SK-N-SH treated with all-trans-retinoic acid at 6 μM for 48 hours (cell line): ENCODE measurements at regions not wholly inside any gene's neighbourhood (a gene's known extent, or its start where the extent isn't known, plus 50 kb on each side); places are given as distances from the start of the nearest gene placed in this dataset.

Experiments used
- ATAC-seq: fragments of 200-7000 bp; cut with Tn5 transposase; 3 replicates; pipeline ENCODE4 v1.9.1; 2020; ENCODE audit warnings: mild to moderate bottlenecking, moderate library complexity
- ARNTL ChIP-seq: fragments of 450-650 bp; formaldehyde crosslinking; IDR thresholded peaks from 2 replicates; pipeline ENCODE4 v1.5.0; 2020; ENCODE audit warnings: low read depth, mild to moderate bottlenecking, moderate library complexity, borderline replicate concordance
- BACH2 ChIP-seq: fragments of 250-450 bp; sonication (Bioruptor Pico); IDR thresholded peaks from 2 replicates; pipeline ENCODE4 v1.9.0; 2021; ENCODE audit warnings: mild to moderate bottlenecking, borderline replicate concordance
- CREB5 ChIP-seq: fragments of 250-450 bp; sonication (Bioruptor Pico); IDR thresholded peaks from 2 replicates; pipeline ENCODE4 v1.5.1; 2020; ENCODE audit warnings: low read depth, mild to moderate bottlenecking, moderate library complexity
- CSDC2 ChIP-seq: fragments of 250-450 bp; sonication (Bioruptor Pico); IDR thresholded peaks from 2 replicates; pipeline ENCODE4 v1.5.0; 2020; ENCODE audit warnings: mild to moderate bottlenecking, moderate library complexity
- CSRNP3 ChIP-seq: fragments of 250-450 bp; sonication (Bioruptor Pico); IDR thresholded peaks from 2 replicates; pipeline ENCODE4 v1.5.1; 2021; ENCODE audit warnings: mild to moderate bottlenecking, moderate library complexity
- ESRRG ChIP-seq: fragments of 250-450 bp; sonication (Bioruptor Pico); IDR thresholded peaks from 2 replicates; pipeline ENCODE4 v1.6.1; 2021; ENCODE audit warnings: mild to moderate bottlenecking
- GLIS3 ChIP-seq: fragments of 250-450 bp; sonication (Bioruptor Pico); IDR thresholded peaks from 2 replicates; pipeline ENCODE4 v1.5.0; 2020; ENCODE audit warnings: mild to moderate bottlenecking, moderate library complexity
- ISL1 ChIP-seq: fragments of 250-450 bp; sonication (Bioruptor Pico); IDR thresholded peaks from 2 replicates; pipeline ENCODE4 v2.1.2; 2022; ENCODE audit warnings: mild to moderate bottlenecking, moderate library complexity
- OSR1 ChIP-seq: fragments of 250-450 bp; sonication (Bioruptor Pico); IDR thresholded peaks from 2 replicates; pipeline ENCODE4 v1.8.0; 2022; ENCODE audit warnings: moderate library complexity, mild to moderate bottlenecking, inconsistent platforms
- PATZ1 ChIP-seq: fragments of 250-450 bp; sonication (Bioruptor Pico); IDR thresholded peaks from 2 replicates; pipeline ENCODE4 v1.8.0; 2020; ENCODE audit warnings: mild to moderate bottlenecking, moderate library complexity, borderline replicate concordance
- POU6F1 ChIP-seq: fragments of 250-450 bp; sonication (Bioruptor Pico); IDR thresholded peaks from 2 replicates; pipeline ENCODE4 v1.8.0; 2021; ENCODE audit warnings: low read depth, mild to moderate bottlenecking, moderate library complexity, borderline replicate concordance
- PPARA ChIP-seq: fragments of 250-450 bp; sonication (Bioruptor Pico); IDR thresholded peaks from 2 replicates; pipeline ENCODE4 v1.5.0; 2020; ENCODE audit warnings: mild to moderate bottlenecking, borderline replicate concordance
- RARB ChIP-seq: fragments of 250-450 bp; sonication (Bioruptor Pico); IDR thresholded peaks from 2 replicates; pipeline ENCODE4 v1.8.0; 2021; ENCODE audit warnings: mild to moderate bottlenecking, moderate library complexity
- SNAI2 ChIP-seq: fragments of 250-450 bp; sonication (Bioruptor Pico); IDR thresholded peaks from 2 replicates; pipeline ENCODE4 v1.5.0; 2020; ENCODE audit warnings: mild to moderate bottlenecking, moderate library complexity
- TCF4 ChIP-seq: fragments of 250-450 bp; sonication (Bioruptor Pico); IDR thresholded peaks from 2 replicates; pipeline ENCODE4 v1.8.0; 2021; ENCODE audit warnings: mild to moderate bottlenecking, moderate library complexity, borderline replicate concordance
- TOX ChIP-seq: fragments of 250-450 bp; sonication (Bioruptor Pico); IDR thresholded peaks from 2 replicates; pipeline ENCODE4 v1.8.0; 2021; ENCODE audit warnings: mild to moderate bottlenecking, moderate library complexity, borderline replicate concordance
- TSHZ2 ChIP-seq: fragments of 250-450 bp; sonication (Bioruptor Pico); IDR thresholded peaks from 2 replicates; pipeline ENCODE4 v1.5.0; 2020; ENCODE audit warnings: mild to moderate bottlenecking, moderate library complexity
- ZC3H10 ChIP-seq: fragments of 250-450 bp; sonication (Bioruptor Pico); IDR thresholded peaks from 2 replicates; pipeline ENCODE4 v1.5.1; 2021; ENCODE audit warnings: mild to moderate bottlenecking, moderate library complexity
- ZFP3 ChIP-seq: fragments of 250-450 bp; sonication (Bioruptor Pico); IDR thresholded peaks from 2 replicates; pipeline ENCODE4 v1.5.0; 2020; ENCODE audit warnings: mild to moderate bottlenecking, moderate library complexity
- ZFP30 ChIP-seq: fragments of 450-650 bp; formaldehyde crosslinking; IDR thresholded peaks from 2 replicates; pipeline ENCODE4 v1.5.0; 2022; ENCODE audit warnings: mild to moderate bottlenecking, moderate library complexity
- ZNF565 ChIP-seq: fragments of 450-650 bp; formaldehyde crosslinking; conservative IDR thresholded peaks from 2 replicates; pipeline ENCODE4 v1.5.0; 2020; ENCODE audit warnings: low read depth, mild to moderate bottlenecking, moderate library complexity
- ZNF8 ChIP-seq: fragments of 450-650 bp; formaldehyde crosslinking; IDR thresholded peaks from 2 replicates; pipeline ENCODE4 v1.5.0; 2020; ENCODE audit warnings: mild to moderate bottlenecking, moderate library complexity

GRCh38 chr3:44048949-44049348, 192.7 kb upstream of the TOPAZ1 start:
- TF ChIP-seq SNAI2 (CRISPR knock-in tag), result no peak
- no peak for TF ChIP-seq TSHZ2 (CRISPR knock-in tag)
- no peak for TF ChIP-seq CSDC2 (CRISPR knock-in tag)
- ATAC-seq, result no peak

GRCh38 chr3:44050101-44050500, 191.6 kb upstream of the TOPAZ1 start:
- TF ChIP-seq TSHZ2 (CRISPR knock-in tag) (no peak), GLIS3 (CRISPR knock-in tag) (no peak), TOX (CRISPR knock-in tag) (no peak), PPARA (CRISPR knock-in tag) (no peak), ESRRG (CRISPR knock-in tag) (no peak), ARNTL (CRISPR knock-in tag) (no peak), PATZ1 (CRISPR knock-in tag) (no peak), RARB (CRISPR knock-in tag) (no peak), OSR1 (CRISPR knock-in tag) (no peak), ZNF8 (no peak), CSRNP3 (CRISPR knock-in tag) (no peak), ZFP3 (CRISPR knock-in tag) (no peak), BACH2 (CRISPR knock-in tag) (no peak), ISL1 (CRISPR knock-in tag) (no peak)
- no peak for ATAC-seq

GRCh38 chr3:44050867-44051266, 190.8 kb upstream of the TOPAZ1 start:
- ATAC-seq, result no peak
- TF ChIP-seq ZC3H10 (no peak), ZFP3 (CRISPR knock-in tag) (no peak), GLIS3 (CRISPR knock-in tag) (no peak), SNAI2 (CRISPR knock-in tag) (no peak), TCF4 (CRISPR knock-in tag) (no peak), ZFP30 (CRISPR knock-in tag) (no peak), CSDC2 (CRISPR knock-in tag) (no peak), CREB5 (no peak), CSRNP3 (CRISPR knock-in tag) (no peak), POU6F1 (no peak), PPARA (CRISPR knock-in tag) (no peak), ZNF565 (CRISPR knock-in tag) (no peak), ESRRG (CRISPR knock-in tag) (no peak)
